K562 (cell line): ENCODE measurements at regions not wholly inside any gene's neighbourhood (a gene's known extent, or its start where the extent isn't known, plus 50 kb on each side); places are given as distances from the start of the nearest gene placed in this dataset.

Experiments
- ATAC-seq: fragments of 200-7000 bp; cut with Tn5 transposase; 3 replicates; pipeline ENCODE4 v1.9.1; 2020; ENCODE audit warnings: moderate library complexity
- BruUV-seq: library from RNA; stranded (reverse); fragments of 400-500 nt; replicated peaks from 2 replicates; lab custom pipeline; 2021; lab: Mats Ljungman, UMichigan
- CTCF ChIA-PET: fragments of 300-600 bp; formaldehyde crosslinking; extraction: SDS; loops from one replicate; lab custom pipeline; 2021; ENCODE audit warnings: low intra/inter-chr PET ratio; lab: Yijun Ruan, JAX
- POLR2A ChIA-PET: fragments of 300-600, 350-650 bp; sonication (Branson Sonifier 250); formaldehyde crosslinking; extraction: SDS; loops from one replicate; lab custom pipeline; 2021; ENCODE audit warnings: antibody characterized with exemption, inconsistent platforms; lab: Yijun Ruan, JAX
- DNase-seq, 4 experiments: peaks; one replicate each; pipeline versions ENCODE4 v3.0.0 to v3.0.0-alpha.2; 2011 to 2018; ENCODE audit warnings: low spot score in 3 of 4, mixed read lengths in 3 of 4; ENCODE audit errors: extremely low read depth in 1 of 4
- FAIRE-seq: peaks from 2 replicates; lab custom pipeline; 2011; peaks lifted over from hg19 to GRCh38; lab: Jason Lieb, UNC
- H2AFZ ChIP-seq: 2 replicates; pipeline ENCODE4 v1.6.0; 2011; ENCODE audit warnings: low read depth, low read length, control low read depth, inconsistent platforms
- H3K27ac ChIP-seq: fragments of 200-600 bp; 3 replicates; pipeline ENCODE4 v1.8.0; 2011; ENCODE audit warnings: low read depth, mild to moderate bottlenecking, control low read depth, inconsistent platforms, low read length, moderate library complexity, mixed read lengths; ENCODE audit errors: extremely low read depth
- H3K27me3 ChIP-seq, 2 experiments: fragments of 300-600 bp in 1 of 2; 2 replicates in 1 of 2; 3 replicates in 1 of 2; pipeline versions ENCODE4 v1.6.0 to v1.8.0; 2011; ENCODE audit warnings: inconsistent platforms in 2 of 2, low read length in 2 of 2, mild to moderate bottlenecking in 1 of 2, mixed read lengths in 1 of 2, moderate library complexity in 1 of 2; ENCODE audit not compliant: control insufficient read depth in 2 of 2, insufficient read depth in 2 of 2
- H3K36me3 ChIP-seq: fragments of 300-600 bp; 3 replicates; pipeline ENCODE4 v1.8.0; 2011; ENCODE audit warnings: mild to moderate bottlenecking, low read length, inconsistent platforms; ENCODE audit not compliant: control insufficient read depth, insufficient read depth
- H3K4me1 ChIP-seq, 2 experiments: fragments of 200-600 bp in 1 of 2; replicated peaks in 1 of 2; 2 replicates in 1 of 2; 3 replicates in 1 of 2; pipeline versions ENCODE4 v1.5.1 to v1.8.0; 2011; ENCODE audit warnings: inconsistent platforms in 2 of 2, low read length in 2 of 2, mild to moderate bottlenecking in 1 of 2, mixed read lengths in 1 of 2, moderate library complexity in 1 of 2; ENCODE audit not compliant: control insufficient read depth in 2 of 2, insufficient read depth in 2 of 2
- H3K4me2 ChIP-seq: 2 replicates; pipeline ENCODE4 v1.6.1; 2011; ENCODE audit warnings: low read length, control low read depth, inconsistent platforms, mixed read lengths; ENCODE audit not compliant: insufficient read depth
- H3K4me3 ChIP-seq: fragments of 200-600 bp; sonication (generic), shearing (Covaris generic); 2 replicates; pipeline ENCODE4 v1.5.1; 2016; ENCODE audit warnings: control low read depth, inconsistent platforms
- H3K79me2 ChIP-seq: fragments of 200-600 bp; 3 replicates; pipeline ENCODE4 v1.8.0; 2011; ENCODE audit warnings: low read length, inconsistent platforms; ENCODE audit not compliant: control insufficient read depth, insufficient read depth
- H3K9ac ChIP-seq, 2 experiments: 2 replicates each; pipeline versions ENCODE4 v1.6.0 to v1.6.1; 2011; ENCODE audit warnings: low read depth in 2 of 2, low read length in 2 of 2, control low read depth in 1 of 2, inconsistent platforms in 1 of 2, mild to moderate bottlenecking in 1 of 2, mixed read lengths in 1 of 2; ENCODE audit not compliant: insufficient read depth in 1 of 2
- H3K9me1 ChIP-seq: one replicate; pipeline ENCODE4 v1.6.0; 2011; ENCODE audit warnings: inconsistent platforms, mild to moderate bottlenecking, low read length, moderate library complexity; ENCODE audit not compliant: control insufficient read depth, insufficient read depth
- H3K9me3 ChIP-seq: replicated peaks from 2 replicates; pipeline ENCODE4 v1.5.1; 2011; ENCODE audit warnings: low read depth, low read length, inconsistent platforms; ENCODE audit not compliant: control insufficient read depth, insufficient read depth
- H4K20me1 ChIP-seq: replicated peaks from 2 replicates; pipeline ENCODE4 v1.6.1; 2011; ENCODE audit warnings: low read length, inconsistent platforms, mixed read lengths; ENCODE audit not compliant: control insufficient read depth, insufficient read depth
- BMI1 ChIP-seq: fragments of 150-350 bp; IDR thresholded peaks from 2 replicates; pipeline ENCODE4 v1.6.1; 2014; ENCODE audit warnings: low read length
- CBX1 ChIP-seq: sonication (generic); IDR thresholded peaks from 2 replicates; pipeline ENCODE4 v1.6.1; 2016; ENCODE audit warnings: antibody characterized with exemption, low read depth, mild to moderate bottlenecking
- HNRNPLL ChIP-seq: fragments of 200-400 bp; formaldehyde crosslinking; IDR thresholded peaks from 2 replicates; pipeline ENCODE4 v1.6.1; 2017; ENCODE audit warnings: low read length, low read depth, mild to moderate bottlenecking; ENCODE audit not compliant: poor library complexity, severe bottlenecking
- KAT7 ChIP-seq: sonication (generic); formaldehyde crosslinking; IDR thresholded peaks from 2 replicates; pipeline ENCODE4 v1.8.0; 2022; ENCODE audit warnings: missing genetic modification reagents, mild to moderate bottlenecking, borderline replicate concordance
- ZNF316 ChIP-seq: fragments of 450-650 bp; IDR thresholded peaks from 2 replicates; pipeline ENCODE4 v1.6.1; 2016
- WGBS: fragments of 100-300 bp; shearing (Covaris generic); methylation state at CpG from one replicate; pipeline ENCODE4 v1.1.6; 2016; ENCODE audit warnings: low coverage, mixed read lengths; ENCODE audit not compliant: insufficient coverage; ENCODE audit errors: missing lambda C conversion rate; 5-methylcytosine and 5-hydroxymethylcytosine counted together
- in situ Hi-C: fragments of 300-500 bp; cut with MboI; formaldehyde crosslinking; loops from 4 replicates; pipeline ENCODE4 v1.15.0; 2018; ENCODE audit warnings: inconsistent platforms, mixed read lengths
- intact Hi-C: fragments of 100-400 bp; cut with micrococcal nuclease; formaldehyde crosslinking; loops from 2 replicates; pipeline ENCODE4 v1.14.2; 2022
- TF ChIP-seq, protein P1 (sequence below): fragments of 450-650 bp; IDR thresholded peaks from 2 replicates; pipeline ENCODE4 v1.6.1; 2017; ENCODE audit warnings: mild to moderate bottlenecking, moderate library complexity
- TF ChIP-seq, protein P2 (sequence below), 2 experiments: fragments of 450-650 bp in 1 of 2; sonication (generic) in 1 of 2; formaldehyde crosslinking in 1 of 2; IDR thresholded peaks; 2 replicates each; pipeline versions ENCODE4 v1.7.1 to v1.9.0; 2016 to 2022; ENCODE audit warnings: inconsistent platforms in 1 of 2, mild to moderate bottlenecking in 1 of 2, missing genetic modification reagents in 1 of 2

DNA sequence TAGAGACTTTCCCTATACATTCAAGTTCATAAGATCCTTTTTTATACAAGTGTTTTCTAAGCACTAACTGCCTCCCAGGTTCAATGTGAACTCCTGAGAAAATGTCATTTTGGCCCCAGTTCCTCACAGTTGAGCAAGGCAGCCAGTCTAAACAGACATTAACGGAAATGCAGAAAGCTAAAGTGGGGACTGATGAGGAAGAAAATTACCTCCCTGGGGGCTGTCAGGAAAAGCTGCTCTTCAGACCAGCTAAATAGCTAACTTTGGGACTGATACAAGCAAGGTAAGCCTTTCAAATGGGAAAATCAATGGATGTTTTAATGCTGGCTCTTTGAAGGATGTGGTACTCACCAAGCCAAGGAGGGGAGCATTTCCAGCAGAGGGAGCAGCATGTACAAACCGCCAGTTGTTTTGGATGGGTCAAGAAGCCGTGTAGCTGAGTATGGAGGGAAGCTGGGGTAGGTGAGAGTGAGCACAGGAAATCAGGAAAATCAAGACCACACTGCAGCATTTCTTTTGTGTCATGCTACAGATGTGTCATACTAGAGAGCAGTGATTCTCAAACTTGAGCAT, 180.8 kb upstream of the CHD6 start:
- Histone ChIP-seq H3K79me2 (no peaks in the 10 kb centered on the region), H3K4me2 (no peak overlapping the region), H4K20me1 (no peaks in the 10 kb centered on the region), H3K4me1 (no peaks in the 10 kb centered on the region), H3K36me3 (no peaks in the 10 kb centered on the region), H3K4me3 (no peak overlapping the region), H3K27me3 (0 out of 5 replicates have a peak, but pooled peaks cover 0 to 4% of the 10 kb centered on the region in 2 experiments), H2AFZ (no peak overlapping the region), H3K9ac (no peak overlapping the region), H3K9me1 (no peaks in the 10 kb centered on the region)
- intact Hi-C loops, result no loop called here
- POLR2A ChIA-PET, result no interaction called here
- DNase-seq, result no peak
- ATAC-seq, result peak; percentile 41; the same call in 1 of the 3 replicates
- 3% methylated on average over 3 of the region's 3 CpGs for WGBS
- in situ Hi-C loops, result no loop called here
- no peak for FAIRE-seq
- BruUV-seq, result no TSS peak
- TF ChIP-seq, protein P1, sequence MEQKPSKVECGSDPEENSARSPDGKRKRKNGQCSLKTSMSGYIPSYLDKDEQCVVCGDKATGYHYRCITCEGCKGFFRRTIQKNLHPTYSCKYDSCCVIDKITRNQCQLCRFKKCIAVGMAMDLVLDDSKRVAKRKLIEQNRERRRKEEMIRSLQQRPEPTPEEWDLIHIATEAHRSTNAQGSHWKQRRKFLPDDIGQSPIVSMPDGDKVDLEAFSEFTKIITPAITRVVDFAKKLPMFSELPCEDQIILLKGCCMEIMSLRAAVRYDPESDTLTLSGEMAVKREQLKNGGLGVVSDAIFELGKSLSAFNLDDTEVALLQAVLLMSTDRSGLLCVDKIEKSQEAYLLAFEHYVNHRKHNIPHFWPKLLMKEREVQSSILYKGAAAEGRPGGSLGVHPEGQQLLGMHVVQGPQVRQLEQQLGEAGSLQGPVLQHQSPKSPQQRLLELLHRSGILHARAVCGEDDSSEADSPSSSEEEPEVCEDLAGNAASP, result no peak
- TF ChIP-seq, protein P2, sequence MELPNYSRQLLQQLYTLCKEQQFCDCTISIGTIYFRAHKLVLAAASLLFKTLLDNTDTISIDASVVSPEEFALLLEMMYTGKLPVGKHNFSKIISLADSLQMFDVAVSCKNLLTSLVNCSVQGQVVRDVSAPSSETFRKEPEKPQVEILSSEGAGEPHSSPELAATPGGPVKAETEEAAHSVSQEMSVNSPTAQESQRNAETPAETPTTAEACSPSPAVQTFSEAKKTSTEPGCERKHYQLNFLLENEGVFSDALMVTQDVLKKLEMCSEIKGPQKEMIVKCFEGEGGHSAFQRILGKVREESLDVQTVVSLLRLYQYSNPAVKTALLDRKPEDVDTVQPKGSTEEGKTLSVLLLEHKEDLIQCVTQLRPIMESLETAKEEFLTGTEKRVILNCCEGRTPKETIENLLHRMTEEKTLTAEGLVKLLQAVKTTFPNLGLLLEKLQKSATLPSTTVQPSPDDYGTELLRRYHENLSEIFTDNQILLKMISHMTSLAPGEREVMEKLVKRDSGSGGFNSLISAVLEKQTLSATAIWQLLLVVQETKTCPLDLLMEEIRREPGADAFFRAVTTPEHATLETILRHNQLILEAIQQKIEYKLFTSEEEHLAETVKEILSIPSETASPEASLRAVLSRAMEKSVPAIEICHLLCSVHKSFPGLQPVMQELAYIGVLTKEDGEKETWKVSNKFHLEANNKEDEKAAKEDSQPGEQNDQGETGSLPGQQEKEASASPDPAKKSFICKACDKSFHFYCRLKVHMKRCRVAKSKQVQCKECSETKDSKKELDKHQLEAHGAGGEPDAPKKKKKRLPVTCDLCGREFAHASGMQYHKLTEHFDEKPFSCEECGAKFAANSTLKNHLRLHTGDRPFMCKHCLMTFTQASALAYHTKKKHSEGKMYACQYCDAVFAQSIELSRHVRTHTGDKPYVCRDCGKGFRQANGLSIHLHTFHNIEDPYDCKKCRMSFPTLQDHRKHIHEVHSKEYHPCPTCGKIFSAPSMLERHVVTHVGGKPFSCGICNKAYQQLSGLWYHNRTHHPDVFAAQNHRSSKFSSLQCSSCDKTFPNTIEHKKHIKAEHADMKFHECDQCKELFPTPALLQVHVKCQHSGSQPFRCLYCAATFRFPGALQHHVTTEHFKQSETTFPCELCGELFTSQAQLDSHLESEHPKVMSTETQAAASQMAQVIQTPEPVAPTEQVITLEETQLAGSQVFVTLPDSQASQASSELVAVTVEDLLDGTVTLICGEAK (IDR thresholded peaks at IDR 0.05), result no peak
- TF ChIP-seq, protein P2 (CRISPR knock-in tag; IDR thresholded peaks at IDR 0.05), result no peak
- TF ChIP-seq ZNF316 (no peak), CBX1 (no peak), KAT7 (no peak), BMI1 (no peak), HNRNPLL (no peak)
- TF ChIP-seq, all 486 proteins: peak for 0
- Histone ChIP-seq H3K9me3 (no peaks in the 10 kb centered on the region), H3K27ac (no peak overlapping the region)
- CTCF ChIA-PET, result no interaction called here
